Left colon (tissue), 2 donors: ENCODE measurements at regions not wholly inside any gene's neighbourhood (a gene's known extent, or its start where the extent isn't known, plus 50 kb on each side); places are given as distances from the start of the nearest gene placed in this dataset.

ENCODE experiments used
- ATAC-seq: fragments of 200-7000 bp; cut with Tn5 transposase; one replicate; pipeline ENCODE4 v1.9.1; 2020; ENCODE audit warnings: mild to moderate bottlenecking, moderate library complexity
- DNase-seq, 2 donors: peaks; one replicate each; pipeline ENCODE4 v3.0.0-alpha.2; 2020
- intact Hi-C, 2 donors: fragments of 100-400 bp; cut with DNase I in 1 of 2; cut with micrococcal nuclease in 1 of 2; formaldehyde crosslinking; loops; one replicate each; pipeline versions ENCODE4 v1.11.2 to v1.14.0; 2022; cut with DNase I, micrococcal nuclease
- donor health status: DM: no; HTN: no; CAD: no.
- donor health status: DM: yes; HTN: yes; CAD: no.

DNA sequence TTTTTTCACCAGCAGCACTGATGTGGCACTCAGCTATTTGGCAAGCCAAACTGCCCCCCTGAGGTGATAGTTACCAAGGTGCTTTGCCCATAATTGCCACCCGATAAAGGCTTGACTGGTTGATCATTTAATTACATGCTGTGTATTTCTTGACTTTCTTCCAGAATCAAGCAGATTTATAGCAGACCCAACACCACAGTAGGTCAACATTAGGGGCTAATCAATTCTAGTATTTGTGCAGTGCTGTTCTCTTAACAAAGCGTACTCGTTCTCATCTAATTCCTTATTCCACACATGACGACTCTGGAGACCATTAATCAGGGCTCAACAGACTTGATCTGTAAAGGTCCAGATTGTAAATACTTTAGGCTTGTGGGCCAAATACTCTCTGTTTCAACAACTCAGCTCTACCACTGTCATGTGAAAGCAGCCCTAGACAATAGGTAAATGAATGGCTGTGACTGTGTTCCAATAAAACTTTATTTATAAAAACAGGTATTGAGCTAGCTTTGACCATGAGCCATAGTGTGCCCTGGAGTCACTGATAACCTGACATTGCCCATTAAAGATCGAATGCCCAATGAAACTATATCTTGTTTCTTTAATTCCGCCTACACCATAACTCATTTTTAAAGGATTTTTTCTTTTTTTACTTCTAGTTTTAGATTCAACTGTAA, 119.1 kb upstream of the TMC3 start:
- no peak for ATAC-seq
- no peak for DNase-seq
- intact Hi-C loops, result no loop called here

DNA sequence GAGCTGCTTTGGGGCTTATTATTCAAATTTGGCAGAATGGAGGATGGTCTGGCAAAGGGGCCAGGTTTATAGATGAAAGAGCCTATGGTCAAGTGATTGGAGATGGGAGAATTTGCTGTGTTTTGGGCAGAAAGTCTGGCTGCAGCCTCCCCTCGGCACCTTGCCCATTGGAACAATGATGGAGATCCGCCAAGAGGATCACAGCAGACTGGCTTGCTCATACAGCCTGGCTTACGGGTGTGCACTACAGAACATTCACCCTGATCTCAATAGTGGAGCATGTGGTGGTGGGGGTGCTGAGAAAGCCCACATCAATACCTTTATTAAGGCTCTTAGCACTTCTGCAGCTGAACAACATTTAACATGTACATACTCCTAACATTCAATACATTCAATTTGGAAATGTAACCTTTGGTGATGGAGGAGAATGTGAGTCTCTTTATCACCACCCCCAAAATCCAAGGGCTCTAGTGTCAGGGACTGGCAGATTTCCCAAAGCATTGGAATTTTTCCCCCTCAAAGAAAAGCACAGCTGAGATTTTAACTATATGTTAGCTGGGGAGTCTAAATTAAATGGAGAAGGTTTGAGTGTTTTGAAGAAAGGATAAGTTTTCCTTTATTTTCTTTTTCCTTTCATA, 118.4 kb upstream of the TMC3 start:
- no peak for DNase-seq
- intact Hi-C loops, result no loop called here
- ATAC-seq, result no peak

DNA sequence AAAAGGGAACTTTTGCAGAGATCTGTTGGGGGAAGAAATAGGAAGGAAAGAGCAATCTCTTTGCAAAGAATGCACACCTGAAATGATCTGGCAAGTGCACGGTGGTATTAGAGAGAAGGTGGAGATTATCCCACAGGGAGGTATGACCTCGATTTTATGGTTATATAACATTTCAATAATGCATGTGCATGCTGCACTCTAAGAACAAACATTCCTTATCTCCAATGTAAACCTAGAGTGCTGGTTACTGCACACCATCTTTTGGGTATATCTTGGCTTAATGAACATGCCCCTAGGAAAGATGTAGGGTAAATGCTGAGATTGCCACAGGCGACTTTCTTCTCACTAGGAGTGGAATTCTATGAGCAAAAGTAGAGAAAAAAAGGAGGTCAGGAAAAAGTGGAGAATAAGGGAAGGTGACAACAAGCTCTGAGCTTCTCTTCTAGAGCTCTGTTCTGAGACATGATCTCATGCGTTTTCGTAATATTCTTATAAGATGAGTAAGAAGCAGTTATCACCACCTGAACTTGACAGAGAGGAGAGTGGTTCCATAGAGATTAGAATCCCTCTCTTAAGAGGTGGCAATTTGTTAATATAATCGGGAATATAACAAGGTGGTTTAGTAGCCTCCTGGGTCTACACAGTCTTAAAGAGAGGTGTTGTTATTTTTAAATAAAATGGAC, 117.5 kb upstream of the TMC3 start:
- ATAC-seq (peak; percentile 35), DNase-seq (no peak)
- intact Hi-C loops, result no loop called here

DNA sequence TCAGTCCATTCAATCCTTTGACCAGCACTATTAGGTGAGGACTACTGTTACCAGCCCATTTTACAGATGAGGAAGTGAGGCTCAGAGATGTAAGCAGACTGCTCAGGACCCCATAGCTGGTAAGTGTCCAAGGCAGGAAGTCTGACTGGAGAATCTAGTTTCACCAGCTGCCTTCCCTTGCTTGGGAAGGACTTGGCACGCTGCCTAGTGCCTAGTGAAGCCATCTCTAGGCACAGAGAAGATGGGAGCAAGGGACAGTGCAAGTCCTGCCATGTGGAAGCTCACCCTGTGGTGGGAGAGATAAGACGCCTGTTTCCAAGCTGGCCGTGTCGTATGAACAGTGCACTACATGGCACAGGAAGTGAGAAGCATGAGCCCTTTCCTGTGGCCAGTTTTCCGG, 111.8 kb upstream of the TMC3 start:
- ATAC-seq, result no peak
- intact Hi-C loops, result no loop called here
- DNase-seq, result no peak

DNA sequence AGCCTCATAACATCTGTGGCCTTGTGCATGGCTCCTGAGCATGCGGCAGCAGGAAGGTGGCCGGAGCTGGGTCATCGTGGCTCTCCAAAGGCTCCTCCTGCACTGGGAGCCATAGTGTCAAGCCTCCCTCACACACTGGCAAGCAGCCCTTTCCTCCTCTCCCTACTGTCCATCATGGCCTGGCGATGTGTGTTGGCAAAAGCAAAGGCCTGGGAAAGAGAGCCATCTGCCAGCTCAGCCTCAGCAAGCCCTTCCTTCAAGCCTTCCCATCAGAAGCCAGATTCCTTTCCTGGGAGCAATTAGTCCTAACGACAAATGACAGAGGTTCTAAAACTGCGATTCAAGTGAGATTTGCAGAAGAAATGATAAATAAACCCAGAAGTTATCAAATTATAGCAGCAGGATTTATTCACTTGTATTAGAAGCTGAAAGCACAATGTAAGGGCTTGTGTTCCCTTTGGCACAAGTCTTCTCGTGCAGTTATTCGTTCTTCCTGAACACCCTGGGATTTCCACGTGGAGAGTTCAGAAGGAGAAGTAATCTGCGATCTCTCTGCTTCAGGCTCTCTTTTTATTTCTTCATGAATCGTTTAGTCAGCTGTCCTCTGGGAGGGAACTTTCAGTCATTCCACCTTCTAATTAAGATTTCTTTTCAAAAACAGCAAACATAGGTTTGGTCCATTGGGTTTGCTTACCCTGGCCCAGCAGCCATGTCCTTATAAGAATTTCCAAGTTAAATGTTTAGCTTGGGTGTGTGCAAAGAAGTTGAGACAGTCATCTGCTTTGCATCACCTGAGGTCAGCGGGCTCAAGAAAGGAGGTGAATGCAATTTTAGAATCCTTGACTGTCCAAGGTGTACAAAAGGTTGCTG, 110.3 kb upstream of the TMC3 start:
- DNase-seq (no peak), ATAC-seq (no peak)
- intact Hi-C loops, result no loop called here

DNA sequence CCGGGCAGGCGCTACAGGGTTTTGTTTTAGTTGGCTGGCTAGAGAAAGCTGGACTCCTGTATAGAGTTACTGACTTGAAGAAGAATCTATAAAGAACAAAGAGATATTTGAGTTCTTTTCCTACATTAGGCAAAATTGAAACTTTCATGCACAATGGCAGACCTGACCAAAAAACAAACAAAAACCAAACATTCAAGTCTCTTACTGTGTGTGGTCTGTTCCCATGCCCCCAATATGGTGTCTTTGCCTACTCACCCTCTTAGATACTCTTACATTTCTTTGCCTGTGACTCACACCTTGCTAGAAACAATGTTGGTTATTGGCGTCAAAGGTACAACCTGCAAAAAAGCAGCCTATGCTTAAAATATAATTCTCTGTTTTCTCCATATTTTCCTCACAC, 109.5 kb upstream of the TMC3 start:
- no peak for ATAC-seq
- DNase-seq, result no peak
- intact Hi-C loops, result no loop called here

DNA sequence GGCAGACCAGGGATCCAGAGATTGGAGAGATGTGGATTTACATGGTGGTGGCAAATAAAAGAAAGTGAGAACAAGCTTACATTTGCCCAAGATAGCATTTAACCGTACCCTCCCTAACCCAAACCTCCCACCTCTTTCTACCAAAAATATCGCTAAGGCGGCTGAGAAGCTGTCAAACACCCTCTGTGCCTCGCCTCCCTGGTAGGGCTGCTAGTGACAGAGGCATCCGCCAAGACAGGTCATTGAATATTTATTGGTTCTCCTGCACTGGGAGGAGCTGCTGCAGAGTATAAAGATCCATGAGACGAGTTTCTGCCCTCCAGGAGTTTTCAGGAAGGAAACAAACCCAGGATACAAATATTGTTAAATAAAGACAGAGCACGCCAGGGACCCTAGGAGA, 107.3 kb upstream of the TMC3 start:
- intact Hi-C loops, result no loop called here
- no peak for ATAC-seq
- no peak for DNase-seq

DNA sequence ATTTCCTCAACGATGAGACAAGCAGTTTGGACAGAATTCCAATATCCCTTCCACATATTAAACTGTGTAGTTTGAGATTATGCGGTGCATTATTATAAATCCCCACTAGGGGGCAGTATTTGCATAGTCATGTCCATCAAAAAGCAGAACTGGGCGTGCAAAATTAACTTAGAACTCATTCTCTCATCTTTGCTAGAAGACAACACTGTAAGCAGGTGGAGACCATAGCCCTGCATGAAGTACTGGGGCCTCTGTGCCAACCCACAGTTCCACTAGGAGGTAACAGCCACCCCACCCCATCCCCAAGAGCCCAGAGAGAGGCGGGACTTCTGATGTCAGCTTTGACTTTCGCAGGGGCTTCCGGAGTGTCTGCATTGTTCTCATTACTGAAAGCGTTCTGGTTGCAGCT, 106.6 kb upstream of the TMC3 start:
- ATAC-seq (peak; percentile 55), DNase-seq (no peak)
- intact Hi-C loops, result no loop called here

DNA sequence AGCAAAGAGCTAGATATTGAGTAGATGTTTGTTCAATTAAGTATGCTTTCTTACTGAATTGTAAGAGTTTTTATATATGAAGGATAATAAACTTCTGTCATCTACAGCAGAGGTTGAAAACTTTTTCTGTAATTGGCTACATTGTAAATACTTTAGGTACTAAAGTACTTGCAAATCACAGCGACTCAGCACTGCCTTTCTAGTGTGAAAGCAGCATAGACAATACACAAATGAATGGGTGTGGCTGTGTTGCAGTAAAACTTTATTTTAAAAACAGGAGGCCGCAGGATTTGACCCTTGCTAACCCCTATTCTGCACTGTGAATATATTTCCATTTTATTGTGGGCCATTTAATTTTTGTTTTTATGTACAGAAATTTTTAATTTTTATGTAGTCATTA, 104.3 kb upstream of the TMC3 start:
- intact Hi-C loops, result no loop called here
- DNase-seq (no peak), ATAC-seq (no peak)

DNA sequence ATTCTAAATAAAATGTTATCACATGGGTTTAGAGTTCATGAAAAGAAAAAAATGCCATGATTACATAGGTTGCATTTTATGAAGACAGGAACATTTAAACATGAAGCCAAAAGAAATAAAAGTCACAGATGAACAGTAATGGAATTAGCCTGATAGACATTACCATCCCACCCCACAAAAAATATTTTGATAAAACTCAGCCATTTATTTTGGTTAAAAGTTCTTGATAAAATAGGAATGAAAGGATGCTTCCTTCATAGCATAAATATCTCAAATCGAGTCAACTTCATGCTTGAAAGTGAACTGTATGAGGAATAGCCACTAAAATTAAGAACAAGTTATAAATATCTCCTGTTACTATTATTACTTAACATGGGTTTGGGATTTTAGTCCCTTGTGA, 101.9 kb upstream of the TMC3 start:
- intact Hi-C loops, result no loop called here
- ATAC-seq (no peak), DNase-seq (no peak)

DNA sequence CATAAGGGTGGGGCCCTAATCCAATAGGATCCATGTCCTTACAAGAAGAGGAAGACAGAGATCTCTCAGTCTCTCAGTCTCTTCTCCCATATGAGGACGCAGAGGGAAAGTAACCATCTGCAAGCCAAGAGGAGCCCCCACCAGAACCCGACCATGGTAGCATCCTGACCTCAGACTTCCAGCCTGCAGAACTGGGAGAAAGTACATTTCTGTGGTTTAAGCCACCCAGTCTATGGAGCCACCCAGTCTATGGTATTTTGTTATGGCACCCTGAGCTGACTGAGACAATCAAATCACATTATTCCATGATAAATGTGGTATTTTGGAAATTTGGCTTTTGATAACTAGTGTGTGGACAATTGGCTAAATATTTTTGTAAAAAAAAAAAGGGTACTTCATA, 101.5 kb upstream of the TMC3 start:
- ATAC-seq (no peak), DNase-seq (no peak)
- intact Hi-C loops, result no loop called here

DNA sequence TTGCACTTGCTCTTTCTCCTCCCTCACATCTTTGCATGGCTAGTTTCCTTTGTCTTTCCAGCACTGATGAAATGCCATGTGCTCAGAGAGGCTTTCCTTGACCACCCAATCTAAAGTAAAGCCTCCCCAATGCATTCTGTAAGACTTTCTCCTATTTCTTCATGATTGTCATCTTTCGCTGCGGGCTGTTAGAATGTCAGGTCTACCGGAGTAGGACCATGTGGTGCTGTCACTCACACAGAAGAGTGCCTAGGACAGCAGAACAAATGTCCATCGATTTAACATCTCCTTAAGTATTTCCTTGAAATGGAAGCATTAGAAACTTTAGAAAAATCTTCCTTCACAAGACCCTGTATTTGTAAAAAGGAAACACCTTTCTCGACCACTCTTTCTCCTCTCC, 99.9 kb upstream of the TMC3 start:
- DNase-seq (no peak), ATAC-seq (no peak)
- intact Hi-C loops, result no loop called here

DNA sequence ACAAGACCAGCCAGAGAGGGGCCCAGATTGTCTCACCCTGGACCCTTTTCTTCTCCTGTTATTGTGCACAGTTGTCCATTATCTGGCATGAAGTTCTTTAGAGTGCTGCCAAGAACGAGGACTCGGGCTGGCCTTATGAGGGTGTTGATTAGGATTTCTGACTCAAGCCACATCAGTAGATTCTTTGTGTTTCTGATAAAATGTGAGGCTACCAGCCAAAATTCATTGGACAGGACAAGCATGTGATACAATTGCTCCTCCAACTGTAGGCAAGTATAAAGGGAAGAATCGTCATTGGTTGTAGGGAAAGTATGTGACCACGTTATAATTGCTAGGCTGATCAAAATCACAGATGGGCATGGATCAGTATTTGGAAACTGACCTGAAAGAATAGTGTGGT, 99.2 kb upstream of the TMC3 start:
- intact Hi-C loops, result no loop called here
- DNase-seq (no peak), ATAC-seq (no peak)

DNA sequence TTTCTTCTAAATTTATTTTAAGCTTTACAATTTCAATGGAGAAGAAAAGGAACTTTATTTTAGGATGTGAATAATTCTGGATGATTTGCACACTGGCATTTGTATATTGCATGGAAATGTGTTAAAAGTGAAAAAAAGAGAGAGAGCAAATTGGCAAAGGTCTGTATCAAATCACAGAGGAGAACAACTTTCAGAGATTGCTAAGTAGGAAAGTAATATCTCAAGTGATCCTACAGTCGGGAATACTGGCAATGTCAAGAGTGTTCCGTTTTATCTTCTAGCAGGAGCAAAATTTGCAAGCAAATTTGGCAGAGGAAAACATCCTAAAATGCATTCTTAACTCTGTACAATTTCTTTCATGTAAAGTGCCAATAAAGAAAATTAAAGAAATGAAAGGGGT, 97.1 kb upstream of the TMC3 start:
- ATAC-seq (no peak), DNase-seq (no peak)
- intact Hi-C loops, result no loop called here

DNA sequence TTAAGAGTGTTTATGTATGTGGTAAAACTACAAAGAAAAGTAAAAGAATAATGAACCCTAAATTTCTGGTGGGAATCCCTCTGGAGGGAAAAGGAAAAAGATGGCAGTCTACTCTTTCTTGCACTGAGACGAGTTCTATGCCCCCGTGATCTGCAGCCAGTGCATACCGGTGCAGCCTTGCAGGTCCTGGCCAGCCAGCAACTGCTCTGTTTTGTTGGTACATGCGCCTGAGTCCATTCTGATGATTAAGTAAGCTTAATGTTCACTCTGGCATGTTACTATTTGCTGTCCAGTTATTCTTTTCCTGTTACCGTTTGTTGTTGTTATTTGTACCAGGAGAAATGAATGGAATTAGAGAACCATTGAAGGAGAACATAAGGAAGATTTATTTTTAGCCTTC, 95.1 kb upstream of the TMC3 start:
- intact Hi-C loops, result no loop called here
- DNase-seq (no peak), ATAC-seq (no peak)

DNA sequence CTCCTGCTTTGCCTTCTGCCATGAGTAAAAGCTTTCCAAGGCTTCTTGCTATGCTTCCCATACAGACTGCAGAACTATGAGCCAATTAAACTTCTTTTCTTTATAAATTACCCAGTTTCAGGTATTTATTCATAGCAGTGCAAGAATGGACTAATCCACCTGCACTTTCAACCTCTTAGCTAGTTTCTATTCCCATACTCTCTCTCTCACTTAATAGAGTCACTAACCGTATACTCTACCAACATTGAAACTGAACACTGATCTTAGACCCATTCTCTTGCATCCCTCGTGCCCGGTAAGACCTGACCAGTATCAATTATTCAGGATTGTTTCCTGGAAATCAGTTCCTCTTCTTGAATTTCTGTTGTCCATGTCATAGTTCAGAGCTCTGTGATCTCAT, 92.7 kb upstream of the TMC3 start:
- ATAC-seq, result no peak

DNA sequence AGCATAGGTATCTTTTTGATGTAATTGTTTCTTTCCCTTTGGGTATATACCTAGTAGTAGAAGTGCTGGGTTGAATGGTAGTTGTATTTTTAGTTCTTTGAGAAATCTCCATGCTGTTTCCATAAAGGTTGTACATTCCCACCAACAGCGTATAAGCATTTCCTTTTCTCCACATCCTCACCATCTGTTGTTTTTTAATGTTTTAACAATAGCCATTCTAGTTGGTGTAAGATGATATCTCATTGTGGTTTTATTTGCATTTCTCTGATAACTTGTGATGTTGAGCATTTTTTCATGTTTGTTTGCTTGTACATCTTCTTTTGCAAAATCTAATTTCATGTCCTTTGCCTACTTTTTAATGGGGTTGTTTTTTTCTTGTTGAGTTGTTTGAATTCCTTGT, 80.0 kb upstream of the TMC3 start:
- intact Hi-C loops, result no loop called here
- ATAC-seq (no peak), DNase-seq (no peak)

More for the DNA sequence above, 92.7 kb upstream of the TMC3 start:
- no peak for DNase-seq
- intact Hi-C loops, result no loop called here

DNA sequence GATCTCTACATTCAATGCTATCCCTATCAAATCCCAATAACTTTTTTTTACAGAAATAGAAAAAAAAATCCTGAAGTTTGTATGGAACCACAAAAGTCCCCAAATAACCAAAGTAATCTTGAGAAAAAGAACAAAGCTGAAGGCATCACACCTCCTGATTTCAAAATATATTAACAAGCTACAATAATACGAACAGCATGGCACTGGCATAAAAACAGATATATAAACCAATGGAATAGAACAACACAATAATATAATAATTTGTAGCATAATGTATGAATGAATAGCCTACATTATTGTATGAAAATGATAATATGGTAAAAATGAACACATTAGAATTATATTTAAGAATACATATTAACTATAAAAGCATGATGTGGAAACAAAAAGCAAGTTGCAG, 76.7 kb upstream of the TMC3 start:
- ATAC-seq (no peak), DNase-seq (no peak)
- intact Hi-C loops, result no loop called here

DNA sequence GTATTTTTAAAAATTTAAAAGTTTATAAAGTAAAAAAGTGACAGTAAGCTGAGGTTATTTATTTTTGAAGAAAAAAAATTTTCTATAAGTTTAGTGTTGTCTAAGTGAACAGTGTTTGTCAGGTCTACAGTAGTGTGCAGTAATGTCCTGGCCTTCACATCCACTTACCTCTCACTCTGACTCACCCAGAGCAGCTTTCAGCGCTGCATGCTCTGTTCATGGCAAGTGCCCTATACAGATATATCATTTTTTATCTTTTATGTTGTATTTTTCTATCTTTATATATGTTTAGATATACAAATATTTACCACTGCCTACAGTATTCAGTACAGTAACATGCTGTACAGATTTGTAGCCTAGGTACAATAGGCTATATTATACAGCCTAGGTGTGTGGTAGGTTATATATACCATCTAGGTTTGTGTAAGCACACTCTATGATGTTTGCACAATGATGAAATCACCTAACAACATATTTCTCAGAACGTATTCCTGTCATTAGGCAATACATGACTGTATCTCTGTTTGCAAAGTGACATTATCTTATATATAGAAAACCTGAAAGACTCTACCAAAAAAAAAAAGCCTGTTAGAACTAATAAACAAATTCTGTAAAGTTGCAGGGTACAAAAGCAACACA, 75.9 kb upstream of the TMC3 start:
- peak; percentile 90 for ATAC-seq
- intact Hi-C loops, result no loop called here
- DNase-seq, result no peak
